HFFc6 (cell line): ENCODE measurements at regions not wholly inside any gene's neighbourhood (a gene's known extent, or its start where the extent isn't known, plus 50 kb on each side); places are given as distances from the start of the nearest gene placed in this dataset.

Source experiments
- DNase-seq: peaks from one replicate; pipeline ENCODE4 v3.0.0-alpha.2; 2018
- H3K27ac Mint-ChIP-seq: 2 replicates; pipeline ENCODE4 v1.8.0; 2020; ENCODE audit warnings: mild to moderate bottlenecking, mixed read lengths
- H3K27me3 Mint-ChIP-seq: 2 replicates; pipeline ENCODE4 v1.8.0; 2021; ENCODE audit warnings: mild to moderate bottlenecking, moderate library complexity, mixed read lengths; ENCODE audit not compliant: insufficient read depth
- H3K36me3 Mint-ChIP-seq: 2 replicates; pipeline ENCODE4 v1.8.0; 2021; ENCODE audit warnings: low read depth, mixed read lengths
- H3K4me1 Mint-ChIP-seq: 2 replicates; pipeline ENCODE4 v1.8.0; 2020; ENCODE audit warnings: low read depth, mixed read lengths
- H3K4me3 Mint-ChIP-seq: 2 replicates; pipeline ENCODE4 v1.8.0; 2020; ENCODE audit warnings: mild to moderate bottlenecking, moderate library complexity, mixed read lengths
- H3K9me3 Mint-ChIP-seq: 2 replicates; pipeline ENCODE4 v1.8.0; 2020; ENCODE audit warnings: mild to moderate bottlenecking, mixed read lengths
- CTCF ChIP-seq: fragments of 200-600 bp; sonication (generic); IDR thresholded peaks from 2 replicates; pipeline ENCODE4 v1.5.0; 2021; ENCODE audit warnings: antibody characterized with exemption, mild to moderate bottlenecking

- DNase-seq, result no peak
- Mint-ChIP-seq H3K27ac (no peak overlapping the region), H3K27me3 (peaks cover 42% of the 10 kb centered on the region), H3K4me1 (no peaks in the 10 kb centered on the region), H3K36me3 (no peaks in the 10 kb centered on the region), H3K4me3 (no peak overlapping the region), H3K9me3 (no peaks in the 10 kb centered on the region)
- TF ChIP-seq CTCF, result no peak
These were observed 59.9 kb upstream of the LINGO1 start for GRCh38 chr15:77692614-77693013.

DNA sequence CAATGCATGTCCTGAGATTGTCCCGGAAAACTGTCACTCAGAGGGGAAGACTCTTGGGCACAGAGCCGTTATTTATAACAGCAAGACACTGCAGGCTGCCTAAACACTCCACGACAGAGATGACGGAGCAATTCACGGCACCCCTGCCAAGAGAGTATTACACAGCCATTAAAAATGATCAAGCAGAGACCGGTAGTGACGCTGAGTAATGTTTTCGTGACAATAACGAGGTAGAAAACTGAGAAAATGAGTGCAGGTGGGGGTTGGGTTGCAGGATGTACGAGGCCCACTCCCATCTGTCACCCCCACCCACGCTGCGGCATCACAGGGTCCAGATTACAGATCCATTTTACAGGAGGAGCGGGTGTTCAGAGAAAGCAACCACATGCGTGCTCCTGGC is 58.9 kb upstream of the LINGO1 start:
- Mint-ChIP-seq H3K36me3 (no peaks in the 10 kb centered on the region), H3K27ac (no peak overlapping the region), H3K9me3 (no peaks in the 10 kb centered on the region), H3K4me1 (no peaks in the 10 kb centered on the region), H3K27me3 (peaks cover 46% of the 10 kb centered on the region), H3K4me3 (no peak overlapping the region)
- TF ChIP-seq CTCF, result no peak
- DNase-seq, result no peak

GRCh38 chr15:77689821-77690220 is 57.1 kb upstream of the LINGO1 start:
- no peak for DNase-seq
- no peak for TF ChIP-seq CTCF
- H3K36me3 Mint-ChIP-seq, result no peaks in the 10 kb centered on the region
- no peak overlapping the region for H3K27ac Mint-ChIP-seq
- no peaks in the 10 kb centered on the region for H3K9me3 Mint-ChIP-seq
- peaks cover 48% of the 10 kb centered on the region for H3K27me3 Mint-ChIP-seq
- H3K4me3 Mint-ChIP-seq, result no peak overlapping the region
- no peaks in the 10 kb centered on the region for H3K4me1 Mint-ChIP-seq

DNA sequence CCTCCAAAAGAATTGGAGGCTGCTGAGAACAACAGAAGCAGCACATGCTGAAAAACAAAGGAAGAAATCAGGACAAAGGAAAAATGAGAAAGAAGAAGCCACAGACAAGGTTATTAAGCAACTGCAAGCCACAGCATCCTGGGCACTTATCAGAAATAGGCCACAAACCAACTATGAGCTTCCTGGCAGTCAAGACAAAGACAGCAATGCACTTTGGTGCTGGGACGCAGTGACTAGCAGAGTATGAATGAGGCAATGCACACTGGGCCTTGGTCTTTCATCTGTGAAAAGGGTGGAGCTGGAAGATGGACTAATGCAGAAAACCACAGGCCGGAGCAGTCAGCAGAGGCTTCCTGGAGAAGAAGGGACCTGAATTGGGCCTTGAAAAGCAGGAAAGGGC is 56.0 kb upstream of the LINGO1 start:
- no peaks in the 10 kb centered on the region for H3K9me3 Mint-ChIP-seq
- no peak overlapping the region for H3K4me3 Mint-ChIP-seq
- peaks cover 52% of the 10 kb centered on the region for H3K27me3 Mint-ChIP-seq
- H3K36me3 Mint-ChIP-seq, result no peaks in the 10 kb centered on the region
- H3K27ac Mint-ChIP-seq, result no peak overlapping the region
- no peak for DNase-seq
- TF ChIP-seq CTCF, result no peak
- H3K4me1 Mint-ChIP-seq, result no peaks in the 10 kb centered on the region

DNA sequence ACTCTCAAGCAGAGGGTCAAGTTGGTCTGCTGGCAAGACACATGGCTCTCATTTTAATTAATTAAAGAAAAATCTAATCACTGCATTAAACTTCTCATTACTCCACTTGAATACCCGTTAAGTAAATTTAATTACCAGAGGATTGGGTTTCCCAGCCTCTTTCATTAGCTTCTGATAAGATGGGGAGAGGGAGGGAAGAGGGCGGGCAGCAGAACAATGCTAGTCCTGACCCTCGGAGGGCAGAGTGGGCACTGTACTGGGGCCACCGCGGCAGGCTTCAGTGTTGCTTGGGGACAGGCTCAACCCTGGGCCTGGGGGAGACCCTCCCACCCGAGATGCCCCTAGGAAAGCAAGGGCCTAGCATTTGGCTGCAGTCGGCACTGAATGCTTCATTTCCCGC is 55.6 kb upstream of the LINGO1 start:
- H3K27ac Mint-ChIP-seq, result no peak overlapping the region
- DNase-seq, result no peak
- no peaks in the 10 kb centered on the region for H3K4me1 Mint-ChIP-seq
- peaks cover 50% of the 10 kb centered on the region for H3K27me3 Mint-ChIP-seq
- H3K9me3 Mint-ChIP-seq, result no peaks in the 10 kb centered on the region
- TF ChIP-seq CTCF, result no peak
- H3K36me3 Mint-ChIP-seq, result no peaks in the 10 kb centered on the region
- H3K4me3 Mint-ChIP-seq, result no peak overlapping the region
